CD8-positive, alpha-beta memory T cell (primary cell): ENCODE measurements at regions not wholly inside any gene's neighbourhood (a gene's known extent, or its start where the extent isn't known, plus 50 kb on each side); places are given as distances from the start of the nearest gene placed in this dataset.
"Not testable (repeated sequence)": the region's sequence is repeated elsewhere in the genome, so short reads cannot be mapped to it uniquely, and the experiment has no call there.

ENCODE experiments used
- CTCF ChIA-PET: fragments of 350-600 bp; sonication (Branson Sonifier 250); formaldehyde crosslinking; loops from one replicate; lab custom pipeline; 2021; ENCODE audit warnings: antibody characterized with exemption; lab: Charles Lee
- POLR2A ChIA-PET: fragments of 350-600 bp; sonication (Branson Sonifier 250); formaldehyde crosslinking; loops from one replicate; lab custom pipeline; 2021; ENCODE audit warnings: antibody characterized with exemption; lab: Charles Lee
- DNase-seq, 5 donors: peaks; one replicate each; pipeline versions ENCODE4 v3.0.0 to v3.0.0-alpha.2; 2020 to 2022; ENCODE audit warnings: mixed read lengths in 1 of 5
- H3K27ac ChIP-seq: one replicate; pipeline ENCODE4 v1.7.0; 2013; ENCODE audit warnings: low read depth, mild to moderate bottlenecking, low read length, moderate library complexity
- H3K27me3 ChIP-seq: 2 replicates; pipeline ENCODE4 v1.7.0; 2013; ENCODE audit warnings: low read length, mild to moderate bottlenecking; ENCODE audit not compliant: insufficient read depth, poor library complexity, severe bottlenecking
- H3K36me3 ChIP-seq: 2 replicates; pipeline ENCODE4 v1.7.0; 2013; ENCODE audit warnings: mild to moderate bottlenecking, low read length, moderate library complexity; ENCODE audit not compliant: insufficient read depth
- H3K4me1 ChIP-seq: 2 replicates; pipeline ENCODE4 v1.7.0; 2013; ENCODE audit warnings: mild to moderate bottlenecking, low read length, moderate library complexity; ENCODE audit not compliant: insufficient read depth
- H3K4me3 ChIP-seq: 2 replicates; pipeline ENCODE4 v1.7.0; 2013; ENCODE audit warnings: mild to moderate bottlenecking, low read length
- H3K9me3 ChIP-seq: 2 replicates; pipeline ENCODE4 v1.7.0; 2013; ENCODE audit warnings: mild to moderate bottlenecking, low read length
- H3K27ac Mint-ChIP-seq, 8 donors: one replicate each; pipeline ENCODE4 v1.8.0; 2020 to 2021; ENCODE audit warnings: mixed read lengths in 8 of 8, mild to moderate bottlenecking in 6 of 8, inconsistent platforms in 3 of 8, moderate library complexity in 3 of 8
- H3K27me3 Mint-ChIP-seq, 2 donors: one replicate each; pipeline ENCODE4 v1.8.0; 2020 to 2021; ENCODE audit warnings: mixed read lengths in 2 of 2, mild to moderate bottlenecking in 1 of 2, moderate library complexity in 1 of 2
- H3K36me3 Mint-ChIP-seq, 3 donors: one replicate each; pipeline ENCODE4 v1.8.0; 2020 to 2021; ENCODE audit warnings: mixed read lengths in 3 of 3, inconsistent platforms in 1 of 3, mild to moderate bottlenecking in 1 of 3
- H3K4me1 Mint-ChIP-seq, 3 donors: one replicate each; pipeline ENCODE4 v1.8.0; 2020 to 2021; ENCODE audit warnings: mixed read lengths in 3 of 3, inconsistent platforms in 1 of 3, mild to moderate bottlenecking in 1 of 3
- H3K4me3 Mint-ChIP-seq, 7 donors: one replicate each; pipeline ENCODE4 v1.8.0; 2020 to 2021; ENCODE audit warnings: mixed read lengths in 7 of 7, mild to moderate bottlenecking in 6 of 7, moderate library complexity in 4 of 7, inconsistent platforms in 2 of 7
- H3K9me3 Mint-ChIP-seq, 5 donors: one replicate each; pipeline ENCODE4 v1.8.0; 2020 to 2022; ENCODE audit warnings: mixed read lengths in 5 of 5, mild to moderate bottlenecking in 3 of 5, moderate library complexity in 2 of 5, inconsistent platforms in 1 of 5

GRCh38 chr6:14231501-14232280, 114.1 kb downstream of the CD83 start:
- H3K9me3 Mint-ChIP-seq = no peaks in the 10 kb centered on the region
- no peak overlapping the region for H3K27ac Mint-ChIP-seq
- H3K27me3 ChIP-seq = no peaks in the 10 kb centered on the region
- DNase-seq = no peak
- no peaks in the 10 kb centered on the region for H3K4me1 ChIP-seq
- peaks cover 0 to 2% (median 0%) of the 10 kb centered on the region in 3 donors for H3K36me3 Mint-ChIP-seq
- ChIA-PET POLR2A (no interaction called here), CTCF (no interaction called here)
- H3K4me3 Mint-ChIP-seq = no peak overlapping the region
- H3K9me3 ChIP-seq = no peaks in the 10 kb centered on the region
- no peak overlapping the region for H3K4me3 ChIP-seq
- H3K4me1 Mint-ChIP-seq = peaks cover 0 to 5% (median 5%) of the 10 kb centered on the region in 3 donors
- peaks cover 0 to 4% of the 10 kb centered on the region in 2 donors for H3K27me3 Mint-ChIP-seq
- no peaks in the 10 kb centered on the region for H3K36me3 ChIP-seq
- no peak overlapping the region for H3K27ac ChIP-seq

GRCh38 chr6:14232889-14233288, 115.3 kb downstream of the CD83 start:
- ChIA-PET CTCF (no interaction called here), POLR2A (no interaction called here)
- Mint-ChIP-seq H3K27me3 (peaks cover 0 to 4% of the 10 kb centered on the region in 2 donors), H3K4me1 (peaks cover 0 to 5% (median 5%) of the 10 kb centered on the region in 3 donors), H3K27ac (no peak overlapping the region), H3K36me3 (peaks cover 0 to 2% (median 0%) of the 10 kb centered on the region in 3 donors), H3K9me3 (no peaks in the 10 kb centered on the region), H3K4me3 (no peak overlapping the region)
- Histone ChIP-seq H3K27me3 (no peaks in the 10 kb centered on the region), H3K4me3 (no peak overlapping the region), H3K4me1 (no peaks in the 10 kb centered on the region), H3K9me3 (no peaks in the 10 kb centered on the region), H3K27ac (no peak overlapping the region), H3K36me3 (no peaks in the 10 kb centered on the region)
- DNase-seq = no peak

GRCh38 chr6:14235653-14236356, 118.2 kb downstream of the CD83 start:
- CTCF ChIA-PET = no interaction called here
- H3K36me3 Mint-ChIP-seq = peaks cover 0 to 11% (median 2%) of the 10 kb centered on the region in 3 donors

GRCh38 chr6:14239097-14239496, 121.5 kb downstream of the CD83 start:
- H3K9me3 ChIP-seq = no peaks in the 10 kb centered on the region
- peaks cover 0 to 7% (median 3%) of the 10 kb centered on the region in 5 donors for H3K9me3 Mint-ChIP-seq
- H3K4me3 ChIP-seq = no peak overlapping the region
- H3K27ac Mint-ChIP-seq = no peak overlapping the region
- H3K27me3 Mint-ChIP-seq = peaks cover 0 to 6% of the 10 kb centered on the region in 2 donors
- no peaks in the 10 kb centered on the region for H3K36me3 ChIP-seq
- DNase-seq = no peak
- CTCF ChIA-PET = no interaction called here
- no peaks in the 10 kb centered on the region for H3K4me1 ChIP-seq
- POLR2A ChIA-PET = no interaction called here
- no peak overlapping the region for H3K4me3 Mint-ChIP-seq
- peaks cover 6 to 7% (median 7%) of the 10 kb centered on the region in 3 donors for H3K4me1 Mint-ChIP-seq
- H3K36me3 Mint-ChIP-seq = peaks cover 0 to 11% (median 0%) of the 10 kb centered on the region in 3 donors
- H3K27ac ChIP-seq = no peak overlapping the region
- H3K27me3 ChIP-seq = no peaks in the 10 kb centered on the region

More at GRCh38 chr6:14235653-14236356, 118.2 kb downstream of the CD83 start:
- peaks cover 0 to 7% (median 3%) of the 10 kb centered on the region in 5 donors for H3K9me3 Mint-ChIP-seq
- peaks cover under 1 to 5% (median 3%) of the 10 kb centered on the region in 3 donors for H3K4me1 Mint-ChIP-seq
- no peak for DNase-seq
- H3K27ac Mint-ChIP-seq = no peak overlapping the region
- no peaks in the 10 kb centered on the region for H3K9me3 ChIP-seq
- H3K4me3 Mint-ChIP-seq = no peak overlapping the region
- H3K27ac ChIP-seq = no peak overlapping the region
- POLR2A ChIA-PET = no interaction called here
- H3K4me1 ChIP-seq = no peaks in the 10 kb centered on the region
- no peak overlapping the region for H3K4me3 ChIP-seq
- no peaks in the 10 kb centered on the region for H3K27me3 ChIP-seq
- no peaks in the 10 kb centered on the region for H3K36me3 ChIP-seq
- peaks cover 0 to 11% of the 10 kb centered on the region in 2 donors for H3K27me3 Mint-ChIP-seq

GRCh38 chr6:14240411-14241166, 123.0 kb downstream of the CD83 start:
- Histone ChIP-seq H3K9me3 (no peaks in the 10 kb centered on the region), H3K4me3 (no peak overlapping the region), H3K27ac (no peak overlapping the region), H3K27me3 (no peaks in the 10 kb centered on the region), H3K36me3 (no peaks in the 10 kb centered on the region), H3K4me1 (no peaks in the 10 kb centered on the region)
- H3K4me3 Mint-ChIP-seq = no peak overlapping the region
- peaks cover 0 to 7% (median 3%) of the 10 kb centered on the region in 5 donors for H3K9me3 Mint-ChIP-seq
- no peak for DNase-seq
- H3K4me1 Mint-ChIP-seq = peaks cover 6 to 7% (median 7%) of the 10 kb centered on the region in 3 donors
- CTCF ChIA-PET = no interaction called here
- H3K36me3 Mint-ChIP-seq = peaks cover 0 to 11% (median 0%) of the 10 kb centered on the region in 3 donors
- H3K27ac Mint-ChIP-seq = peak overlapping the region in 1 of 8 donors; percentile 7
- POLR2A ChIA-PET = no interaction called here
- peaks cover 0 to 6% of the 10 kb centered on the region in 2 donors for H3K27me3 Mint-ChIP-seq

- no peak for DNase-seq
- Mint-ChIP-seq H3K4me1 (peaks cover 6 to 7% (median 7%) of the 10 kb centered on the region in 3 donors), H3K27ac (no peak overlapping the region), H3K27me3 (peaks cover 0 to 6% of the 10 kb centered on the region in 2 donors), H3K36me3 (peaks cover 0 to 11% (median 0%) of the 10 kb centered on the region in 3 donors), H3K4me3 (no peak overlapping the region), H3K9me3 (peaks cover 0 to 7% (median 3%) of the 10 kb centered on the region in 5 donors)
- no peaks in the 10 kb centered on the region for H3K27me3 ChIP-seq
- no peak overlapping the region for H3K4me3 ChIP-seq
- H3K36me3 ChIP-seq = no peaks in the 10 kb centered on the region
- POLR2A ChIA-PET = no interaction called here
- no peaks in the 10 kb centered on the region for H3K4me1 ChIP-seq
- H3K27ac ChIP-seq = no peak overlapping the region
- no peaks in the 10 kb centered on the region for H3K9me3 ChIP-seq
- CTCF ChIA-PET = no interaction called here
These were observed 123.9 kb downstream of the CD83 start for GRCh38 chr6:14241255-14242070.

- H3K4me1 ChIP-seq, H3K27ac Mint-ChIP-seq, H3K27me3 Mint-ChIP-seq, CTCF ChIA-PET, H3K27me3 ChIP-seq, H3K27ac ChIP-seq, H3K4me1 Mint-ChIP-seq, POLR2A ChIA-PET, H3K9me3 Mint-ChIP-seq, H3K4me3 Mint-ChIP-seq, H3K9me3 ChIP-seq, DNase-seq, H3K4me3 ChIP-seq, H3K36me3 ChIP-seq: not testable (repeated sequence)
- H3K36me3 Mint-ChIP-seq = peaks cover 0 to 11% (median 0%) of the 10 kb centered on the region in 3 donors
These were observed 125.3 kb downstream of the CD83 start for GRCh38 chr6:14242912-14243311.
